Endodermal cell (in vitro differentiated cells): ENCODE measurements at regions not wholly inside any gene's neighbourhood (a gene's known extent, or its start where the extent isn't known, plus 50 kb on each side); places are given as distances from the start of the nearest gene placed in this dataset.

Experiments
- DNase-seq: peaks from one replicate; pipeline ENCODE4 v3.0.0-alpha.2; 2017
- H3K27ac ChIP-seq: 2 replicates; pipeline ENCODE4 v1.5.1; 2013; ENCODE audit warnings: mild to moderate bottlenecking, low read depth, low read length, moderate library complexity
- H3K27me3 ChIP-seq: 2 replicates; pipeline ENCODE4 v1.6.1; 2013; ENCODE audit warnings: mild to moderate bottlenecking, low read length, moderate library complexity; ENCODE audit not compliant: insufficient read depth, control insufficient read depth, poor library complexity, severe bottlenecking
- H3K36me3 ChIP-seq: 2 replicates; pipeline ENCODE4 v1.7.0; 2013; ENCODE audit warnings: mild to moderate bottlenecking, low read length, moderate library complexity; ENCODE audit not compliant: control insufficient read depth, insufficient read depth
- H3K4me1 ChIP-seq: one replicate; pipeline ENCODE4 v1.7.0; 2013; ENCODE audit warnings: low read length; ENCODE audit not compliant: control insufficient read depth, insufficient read depth
- H3K4me3 ChIP-seq: 2 replicates; pipeline ENCODE4 v1.5.1; 2013; ENCODE audit warnings: mild to moderate bottlenecking, low read length, moderate library complexity
- H3K9ac ChIP-seq: 2 replicates; pipeline ENCODE4 v1.6.1; 2013; ENCODE audit warnings: mild to moderate bottlenecking, low read length, moderate library complexity; ENCODE audit not compliant: poor library complexity, severe bottlenecking; ENCODE audit errors: extremely low read depth
- H3K9me3 ChIP-seq: 2 replicates; pipeline ENCODE4 v1.6.1; 2013; ENCODE audit warnings: mild to moderate bottlenecking, low read length, moderate library complexity; ENCODE audit not compliant: control insufficient read depth
- H3K27ac Mint-ChIP-seq: 2 replicates; pipeline ENCODE4 v1.8.0; 2020; ENCODE audit warnings: mixed read lengths
- H3K27me3 Mint-ChIP-seq: 2 replicates; pipeline ENCODE4 v1.8.0; 2021; ENCODE audit warnings: mild to moderate bottlenecking, mixed read lengths; ENCODE audit not compliant: insufficient read depth
- H3K36me3 Mint-ChIP-seq: 2 replicates; pipeline ENCODE4 v1.8.0; 2020; ENCODE audit warnings: low read depth, mixed read lengths
- H3K4me1 Mint-ChIP-seq: 2 replicates; pipeline ENCODE4 v1.8.0; 2020; ENCODE audit warnings: mixed read lengths
- H3K4me3 Mint-ChIP-seq: 2 replicates; pipeline ENCODE4 v1.8.0; 2020; ENCODE audit warnings: mild to moderate bottlenecking, moderate library complexity, mixed read lengths
- H3K9me3 Mint-ChIP-seq: 2 replicates; pipeline ENCODE4 v1.8.0; 2020; ENCODE audit warnings: mild to moderate bottlenecking, mixed read lengths
- CTCF ChIP-seq: fragments of 200-600 bp; sonication (generic); conservative IDR thresholded peaks from 2 replicates; pipeline ENCODE4 v1.5.0; 2021; ENCODE audit warnings: antibody characterized with exemption, mild to moderate bottlenecking
- WGBS, 2 experiments: methylation state at CpG; one replicate each; pipeline versions ENCODE4 v1.1.5 to v1.1.7; 2013; ENCODE audit warnings: missing lambda C conversion rate in 2 of 2, mixed read lengths in 1 of 2; ENCODE audit not compliant: insufficient coverage in 1 of 2, insufficient read length in 1 of 2; 5-methylcytosine and 5-hydroxymethylcytosine counted together

GRCh38 chr12:84692071-84692470 lies 220.5 kb downstream of the SLC6A15 start:
- DNase-seq, result no peak
- no peaks in the 10 kb centered on the region for H3K36me3 Mint-ChIP-seq
- H3K4me1 Mint-ChIP-seq, result peaks cover 4% of the 10 kb centered on the region
- H3K9ac ChIP-seq, result no peak overlapping the region
- no peaks in the 10 kb centered on the region for H3K9me3 Mint-ChIP-seq
- H3K27ac ChIP-seq, result no peak overlapping the region
- H3K36me3 ChIP-seq, result no peaks in the 10 kb centered on the region
- H3K27me3 Mint-ChIP-seq, result no peaks in the 10 kb centered on the region
- no peaks in the 10 kb centered on the region for H3K27me3 ChIP-seq
- no peaks in the 10 kb centered on the region for H3K4me1 ChIP-seq
- H3K4me3 Mint-ChIP-seq, result no peak overlapping the region
- no peak overlapping the region for H3K27ac Mint-ChIP-seq
- TF ChIP-seq CTCF, result no peak
- H3K9me3 ChIP-seq, result no peaks in the 10 kb centered on the region
- H3K4me3 ChIP-seq, result no peak overlapping the region

GRCh38 chr12:84691266-84691665 lies 221.3 kb downstream of the SLC6A15 start:
- H3K36me3 Mint-ChIP-seq, result no peaks in the 10 kb centered on the region
- Histone ChIP-seq H3K27me3 (no peaks in the 10 kb centered on the region), H3K27ac (no peak overlapping the region), H3K4me1 (no peaks in the 10 kb centered on the region), H3K4me3 (no peak overlapping the region), H3K36me3 (no peaks in the 10 kb centered on the region), H3K9me3 (no peaks in the 10 kb centered on the region), H3K9ac (no peak overlapping the region)
- 38% methylated on average over 1 of the region's 1 CpG; no CpG with 5 or more reads in 1 of the 2 experiments for WGBS, 2 experiments
- H3K27me3 Mint-ChIP-seq, result no peaks in the 10 kb centered on the region
- DNase-seq, result no peak
- no peaks in the 10 kb centered on the region for H3K9me3 Mint-ChIP-seq
- no peak overlapping the region for H3K27ac Mint-ChIP-seq
- TF ChIP-seq CTCF, result no peak
- H3K4me3 Mint-ChIP-seq, result no peak overlapping the region
- H3K4me1 Mint-ChIP-seq, result peaks cover 4% of the 10 kb centered on the region

- Mint-ChIP-seq H3K27ac (peak overlapping the region; percentile 67), H3K4me1 (peaks cover 4% of the 10 kb centered on the region), H3K4me3 (peak overlapping the region; percentile 49), H3K36me3 (no peaks in the 10 kb centered on the region), H3K27me3 (no peaks in the 10 kb centered on the region), H3K9me3 (no peaks in the 10 kb centered on the region)
- peak; percentile 55 for DNase-seq
- no peaks in the 10 kb centered on the region for H3K4me1 ChIP-seq
- no peaks in the 10 kb centered on the region for H3K27me3 ChIP-seq
- H3K27ac ChIP-seq, result no peak overlapping the region
- no peaks in the 10 kb centered on the region for H3K36me3 ChIP-seq
- no peak overlapping the region for H3K9ac ChIP-seq
- no peak for TF ChIP-seq CTCF
- no peaks in the 10 kb centered on the region for H3K9me3 ChIP-seq
- WGBS, 2 experiments, result 90 to 95% methylated on average over 8 of the region's 9 CpGs
- H3K4me3 ChIP-seq, result no peak overlapping the region
Measured at GRCh38 chr12:84689638-84690037, 223.0 kb downstream of the SLC6A15 start.
